Psoas muscle (tissue), 7 donors: ENCODE measurements at regions not wholly inside any gene's neighbourhood (a gene's known extent, or its start where the extent isn't known, plus 50 kb on each side); places are given as distances from the start of the nearest gene placed in this dataset.

Experiments used
- ATAC-seq, 4 donors: fragments of 200-7000 bp; cut with Tn5 transposase; one replicate each; pipeline ENCODE4 v1.9.1; 2020; ENCODE audit warnings: moderate library complexity in 3 of 4, mild to moderate bottlenecking in 2 of 4
- DNase-seq, 2 donors: peaks; one replicate each; pipeline ENCODE4 v3.0.0-alpha.2; 2020
- H3K27ac ChIP-seq: fragments of 200-600 bp; one replicate; pipeline ENCODE4 v1.8.0; 2022
- H3K27me3 ChIP-seq, 3 donors: fragments of 200-600 bp in 1 of 3; one replicate each; pipeline versions ENCODE4 v1.6.1 to v1.8.0; 2013 to 2022; ENCODE audit warnings: low read length in 2 of 3, mild to moderate bottlenecking in 2 of 3, moderate library complexity in 1 of 3; ENCODE audit not compliant: insufficient read depth in 3 of 3
- H3K36me3 ChIP-seq, 2 donors: fragments of 200-600 bp in 1 of 2; one replicate each; pipeline versions ENCODE4 v1.6.1 to v1.8.0; 2013 to 2022; ENCODE audit warnings: low read depth in 1 of 2, mild to moderate bottlenecking in 1 of 2, moderate library complexity in 1 of 2; ENCODE audit not compliant: insufficient read depth in 1 of 2
- H3K4me1 ChIP-seq: fragments of 200-600 bp; one replicate; pipeline ENCODE4 v1.8.0; 2022
- H3K4me3 ChIP-seq: fragments of 200-600 bp; one replicate; pipeline ENCODE4 v1.8.0; 2022; ENCODE audit warnings: mild to moderate bottlenecking
- H3K9me3 ChIP-seq: fragments of 200-600 bp; one replicate; pipeline ENCODE4 v1.8.0; 2022
- whole genome bisulfite sequencing, 3 donors: extraction: QIAGEN DNeasy Blood & Tissue Kit; methylation state at CpG; one replicate each; pipeline versions ENCODE4 v1.1.6 to v1.1.7; 2013; 5-methylcytosine and 5-hydroxymethylcytosine counted together
- intact Hi-C, 2 donors: fragments of 100-400 bp; cut with DNase I; formaldehyde crosslinking; loops; one replicate each; pipeline versions ENCODE4 v1.11.0 to v1.14.2; 2022
- TF ChIP-seq, protein P1 (sequence below): fragments of 200-600 bp; IDR thresholded peaks from one replicate; pipeline ENCODE4 v1.8.0; 2022; ENCODE audit warnings: antibody characterized with exemption
- donor health status: healthy with polysubstance abuse.
- donor health status: DM: no; HTN: no; CAD: no; lungs with moderate emphysema.
- donor health status: Bipolar disorder and iron deficiency.
- donor health status: healthy.
- donor health status: DM: yes; HTN: yes; CAD: no.
- donor health status: DM: no; HTN: no; CAD: no.
- donor health status: DM: yes; HTN: yes; CAD: no.

DNA sequence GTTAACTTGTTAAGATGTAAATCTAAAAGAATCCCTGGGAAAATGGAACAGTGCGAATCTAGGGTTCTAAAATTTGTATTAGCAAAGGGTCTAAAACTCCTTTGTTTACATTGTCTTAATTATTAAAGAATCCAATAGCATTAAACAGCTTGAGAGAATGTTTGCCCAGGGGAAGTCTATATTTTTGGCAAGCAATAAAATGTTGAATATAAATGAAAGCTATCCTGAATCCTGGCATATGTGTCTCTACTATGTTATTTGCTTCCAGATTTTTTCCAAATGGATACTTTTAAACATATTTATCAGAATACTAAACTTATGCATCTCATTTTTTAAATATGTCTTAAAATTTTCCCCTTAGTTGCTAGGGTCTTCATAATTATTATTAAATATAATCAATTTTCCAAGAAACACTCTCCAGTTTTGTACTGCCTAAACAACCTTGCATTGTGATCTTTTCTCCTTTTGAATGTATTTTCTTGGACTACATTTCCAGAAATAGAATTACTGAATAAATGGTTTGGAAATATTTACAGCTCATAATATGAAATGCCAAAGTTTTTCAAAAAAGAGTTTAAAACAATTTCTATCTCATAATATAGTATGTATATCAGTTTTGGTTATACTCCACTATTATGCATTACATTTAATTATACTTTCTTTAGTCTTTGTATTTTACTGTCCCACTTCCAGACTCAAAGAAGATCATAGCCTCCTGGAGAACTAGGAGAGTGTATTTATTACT lies 304.8 kb downstream of the USP25 start:
- Histone ChIP-seq H3K27me3 (no peaks in the 10 kb centered on the region), H3K4me3 (no peak overlapping the region), H3K9me3 (no peaks in the 10 kb centered on the region), H3K27ac (no peak overlapping the region), H3K4me1 (no peaks in the 10 kb centered on the region), H3K36me3 (no peaks in the 10 kb centered on the region)
- DNase-seq (no peak), ATAC-seq (no peak)
- 0 to 24% (median 0%) methylated on average over 1 of the region's 1 CpG for WGBS, 3 donors
- TF ChIP-seq, protein P1, sequence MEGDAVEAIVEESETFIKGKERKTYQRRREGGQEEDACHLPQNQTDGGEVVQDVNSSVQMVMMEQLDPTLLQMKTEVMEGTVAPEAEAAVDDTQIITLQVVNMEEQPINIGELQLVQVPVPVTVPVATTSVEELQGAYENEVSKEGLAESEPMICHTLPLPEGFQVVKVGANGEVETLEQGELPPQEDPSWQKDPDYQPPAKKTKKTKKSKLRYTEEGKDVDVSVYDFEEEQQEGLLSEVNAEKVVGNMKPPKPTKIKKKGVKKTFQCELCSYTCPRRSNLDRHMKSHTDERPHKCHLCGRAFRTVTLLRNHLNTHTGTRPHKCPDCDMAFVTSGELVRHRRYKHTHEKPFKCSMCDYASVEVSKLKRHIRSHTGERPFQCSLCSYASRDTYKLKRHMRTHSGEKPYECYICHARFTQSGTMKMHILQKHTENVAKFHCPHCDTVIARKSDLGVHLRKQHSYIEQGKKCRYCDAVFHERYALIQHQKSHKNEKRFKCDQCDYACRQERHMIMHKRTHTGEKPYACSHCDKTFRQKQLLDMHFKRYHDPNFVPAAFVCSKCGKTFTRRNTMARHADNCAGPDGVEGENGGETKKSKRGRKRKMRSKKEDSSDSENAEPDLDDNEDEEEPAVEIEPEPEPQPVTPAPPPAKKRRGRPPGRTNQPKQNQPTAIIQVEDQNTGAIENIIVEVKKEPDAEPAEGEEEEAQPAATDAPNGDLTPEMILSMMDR, result no peak
- intact Hi-C loops, result no loop called here

DNA sequence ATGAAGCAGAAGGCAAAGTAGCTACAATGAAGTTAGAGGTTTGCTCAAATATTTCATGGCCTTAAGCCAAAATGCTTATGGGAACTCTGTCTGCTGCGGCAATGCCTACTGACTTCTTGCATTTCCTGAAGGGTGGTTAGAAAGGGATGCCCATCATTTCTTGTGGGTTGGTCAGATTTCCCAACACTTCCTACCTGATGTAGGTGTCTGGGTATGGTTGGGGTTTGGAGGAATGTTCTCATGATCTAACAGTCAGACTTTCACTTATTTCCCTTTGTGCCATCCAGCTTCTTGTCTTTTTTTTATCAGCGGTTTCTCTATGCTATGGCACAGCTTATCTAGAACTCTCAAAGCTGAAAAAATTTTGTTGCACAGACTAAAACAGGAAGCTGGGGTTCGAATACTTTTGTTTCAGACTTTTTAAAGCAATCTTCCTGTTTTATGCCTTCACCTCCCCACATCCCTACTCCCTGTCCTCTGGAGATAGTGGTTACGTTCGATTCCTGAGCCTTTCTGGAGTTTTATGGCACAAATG lies 307.7 kb downstream of the USP25 start:
- no peak overlapping the region for H3K27ac ChIP-seq
- no peak overlapping the region for H3K4me3 ChIP-seq
- intact Hi-C loops, result no loop called here
- H3K27me3 ChIP-seq, result no peaks in the 10 kb centered on the region
- TF ChIP-seq, protein P1, result no peak
- WGBS, 3 donors, result 71 to 85% (median 76%) methylated on average over 5 of the region's 5 CpGs
- ATAC-seq (no peak), DNase-seq (no peak)
- H3K36me3 ChIP-seq, result no peaks in the 10 kb centered on the region
- no peaks in the 10 kb centered on the region for H3K4me1 ChIP-seq
- no peaks in the 10 kb centered on the region for H3K9me3 ChIP-seq

DNA sequence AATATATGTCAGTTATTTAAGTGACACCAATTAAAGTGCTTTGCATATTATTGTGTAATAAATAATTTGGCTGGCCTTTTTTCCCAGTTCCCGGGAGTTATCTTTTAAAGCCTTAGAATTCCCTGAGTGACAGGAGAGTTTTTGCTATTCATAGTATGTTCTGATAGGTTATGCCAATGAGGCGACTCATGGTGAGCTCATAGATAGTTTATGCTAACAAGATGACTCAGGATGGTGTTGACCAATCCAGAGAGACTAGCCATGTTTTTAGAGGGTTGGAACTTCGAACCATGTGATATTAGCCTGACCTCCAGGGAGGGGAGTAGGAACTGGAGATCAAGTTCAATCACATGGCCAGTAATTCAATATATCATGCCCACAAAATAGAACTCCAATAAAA lies 310.8 kb downstream of the USP25 start:
- H3K4me1 ChIP-seq, result no peaks in the 10 kb centered on the region
- TF ChIP-seq, protein P1, result no peak
- H3K9me3 ChIP-seq, result no peaks in the 10 kb centered on the region
- WGBS, 3 donors, result 88 to 96% (median 89%) methylated on average over 3 of the region's 3 CpGs
- intact Hi-C loops, result no loop called here
- no peak for DNase-seq
- peak in 1 of 4 donors; percentile 44 for ATAC-seq
- H3K36me3 ChIP-seq, result no peaks in the 10 kb centered on the region
- H3K27ac ChIP-seq, result no peak overlapping the region
- no peak overlapping the region for H3K4me3 ChIP-seq
- no peaks in the 10 kb centered on the region for H3K27me3 ChIP-seq

DNA sequence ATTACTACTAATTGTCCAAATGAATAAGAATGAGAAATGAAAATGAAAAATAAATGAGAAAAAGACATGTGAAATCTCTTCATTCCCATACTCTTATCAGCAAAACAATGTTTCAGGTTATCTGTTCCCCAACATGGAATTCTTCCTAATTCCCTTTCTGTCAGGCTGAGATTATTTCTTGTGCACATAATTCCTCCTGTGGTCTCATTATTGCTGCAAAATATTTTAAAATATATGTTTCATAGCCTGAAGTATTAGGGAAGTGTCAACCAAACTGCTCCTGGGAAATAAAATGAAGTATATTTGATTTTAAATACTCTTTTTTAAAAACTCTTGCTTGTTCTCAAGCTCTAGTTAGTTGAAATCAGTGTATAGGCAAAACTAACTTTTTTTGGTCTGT lies 314.9 kb downstream of the USP25 start:
- no peaks in the 10 kb centered on the region for H3K27me3 ChIP-seq
- DNase-seq, result no peak
- H3K36me3 ChIP-seq, result no peaks in the 10 kb centered on the region
- no peak overlapping the region for H3K4me3 ChIP-seq
- no peaks in the 10 kb centered on the region for H3K4me1 ChIP-seq
- H3K9me3 ChIP-seq, result no peaks in the 10 kb centered on the region
- intact Hi-C loops, result no loop called here
- TF ChIP-seq, protein P1, result no peak
- no peak overlapping the region for H3K27ac ChIP-seq
- no peak for ATAC-seq
